GM23248 (cell line): ENCODE measurements at regions not wholly inside any gene's neighbourhood (a gene's known extent, or its start where the extent isn't known, plus 50 kb on each side); places are given as distances from the start of the nearest gene placed in this dataset.

Experiments
- EZH2 ChIP-seq: fragments of 200-600 bp; sonication (generic); IDR thresholded peaks from 2 replicates; pipeline ENCODE4 v1.6.1; 2018; ENCODE audit warnings: antibody characterized with exemption, mild to moderate bottlenecking; ENCODE audit not compliant: insufficient read depth, poor library complexity, severe bottlenecking
- EZH2phosphoT487 ChIP-seq: fragments of 200-600 bp; sonication (generic); IDR thresholded peaks from 2 replicates; pipeline ENCODE4 v1.6.1; 2018; ENCODE audit warnings: antibody characterized with exemption, moderate library complexity, mild to moderate bottlenecking, low read depth; ENCODE audit not compliant: insufficient read depth

GRCh38 chr9:74358959-74359358, 138.2 kb upstream of the RORB start:
- TF ChIP-seq EZH2, result no peak
- no peak for TF ChIP-seq EZH2phosphoT487
